GM06990 (cell line): ENCODE measurements at regions not wholly inside any gene's neighbourhood (a gene's known extent, or its start where the extent isn't known, plus 50 kb on each side); places are given as distances from the start of the nearest gene placed in this dataset.

Experiments
- DNase-seq: peaks from one replicate; pipeline ENCODE4 v3.0.0-alpha.2; 2011; ENCODE audit not compliant: insufficient read length; ENCODE audit errors: extremely low read depth
- H3K27me3 ChIP-seq: replicated peaks from 2 replicates; pipeline ENCODE4 v1.6.0; 2011; ENCODE audit warnings: low read length; ENCODE audit not compliant: control insufficient read depth, insufficient read depth
- H3K36me3 ChIP-seq: 2 replicates; pipeline ENCODE4 v1.5.1; 2011; ENCODE audit warnings: low read length; ENCODE audit not compliant: control insufficient read depth, insufficient read depth
- H3K4me3 ChIP-seq: replicated peaks from 2 replicates; pipeline ENCODE4 v1.5.1; 2011; ENCODE audit warnings: low read depth, mild to moderate bottlenecking, control low read depth, low read length
- TF ChIP-seq, protein P1 (sequence below): IDR thresholded peaks from 2 replicates; pipeline ENCODE4 v1.5.1; 2011; ENCODE audit warnings: low read length, control low read depth, mild to moderate bottlenecking, inconsistent platforms; ENCODE audit not compliant: insufficient read depth, poor library complexity, severe bottlenecking

DNA sequence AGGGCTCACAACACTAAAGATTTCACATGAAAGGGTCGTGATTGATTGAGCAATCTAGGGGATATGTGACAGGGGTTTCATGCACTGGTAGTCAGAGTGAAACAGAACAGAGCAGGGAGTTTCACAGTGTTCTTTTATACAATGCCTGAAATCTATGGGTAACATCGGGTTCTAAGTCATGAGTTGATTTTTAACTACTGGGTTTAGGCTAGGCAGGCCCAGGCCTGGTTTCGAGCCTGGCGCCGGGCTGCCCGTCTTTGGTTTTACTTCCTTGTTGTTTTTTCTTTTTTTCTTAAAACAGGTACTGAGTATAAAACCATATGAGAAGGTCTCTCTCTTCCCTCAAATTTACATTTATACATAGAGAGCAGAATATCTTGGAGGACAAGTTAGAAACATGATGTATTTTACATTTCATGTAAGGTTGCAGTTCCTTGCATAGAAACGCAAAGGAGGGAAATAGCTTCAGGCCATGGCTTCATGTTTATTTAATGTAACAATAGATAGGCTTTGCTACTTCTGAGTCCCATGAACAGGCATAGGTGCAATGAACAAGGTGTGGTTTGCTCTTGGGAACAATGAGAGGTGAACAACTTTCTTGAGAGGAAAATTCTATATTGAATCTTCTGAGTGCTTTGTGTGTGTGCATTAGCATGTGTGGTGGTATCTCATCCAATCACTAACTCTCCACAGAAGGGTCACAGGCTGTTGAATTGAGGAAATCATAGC, 128.9 kb upstream of the RXFP2 start:
- TF ChIP-seq, protein P1, sequence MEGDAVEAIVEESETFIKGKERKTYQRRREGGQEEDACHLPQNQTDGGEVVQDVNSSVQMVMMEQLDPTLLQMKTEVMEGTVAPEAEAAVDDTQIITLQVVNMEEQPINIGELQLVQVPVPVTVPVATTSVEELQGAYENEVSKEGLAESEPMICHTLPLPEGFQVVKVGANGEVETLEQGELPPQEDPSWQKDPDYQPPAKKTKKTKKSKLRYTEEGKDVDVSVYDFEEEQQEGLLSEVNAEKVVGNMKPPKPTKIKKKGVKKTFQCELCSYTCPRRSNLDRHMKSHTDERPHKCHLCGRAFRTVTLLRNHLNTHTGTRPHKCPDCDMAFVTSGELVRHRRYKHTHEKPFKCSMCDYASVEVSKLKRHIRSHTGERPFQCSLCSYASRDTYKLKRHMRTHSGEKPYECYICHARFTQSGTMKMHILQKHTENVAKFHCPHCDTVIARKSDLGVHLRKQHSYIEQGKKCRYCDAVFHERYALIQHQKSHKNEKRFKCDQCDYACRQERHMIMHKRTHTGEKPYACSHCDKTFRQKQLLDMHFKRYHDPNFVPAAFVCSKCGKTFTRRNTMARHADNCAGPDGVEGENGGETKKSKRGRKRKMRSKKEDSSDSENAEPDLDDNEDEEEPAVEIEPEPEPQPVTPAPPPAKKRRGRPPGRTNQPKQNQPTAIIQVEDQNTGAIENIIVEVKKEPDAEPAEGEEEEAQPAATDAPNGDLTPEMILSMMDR: no peak
- DNase-seq: no peak
- Histone ChIP-seq H3K4me3 (no peak overlapping the region), H3K36me3 (no peaks in the 10 kb centered on the region), H3K27me3 (no peaks in the 10 kb centered on the region)

DNA sequence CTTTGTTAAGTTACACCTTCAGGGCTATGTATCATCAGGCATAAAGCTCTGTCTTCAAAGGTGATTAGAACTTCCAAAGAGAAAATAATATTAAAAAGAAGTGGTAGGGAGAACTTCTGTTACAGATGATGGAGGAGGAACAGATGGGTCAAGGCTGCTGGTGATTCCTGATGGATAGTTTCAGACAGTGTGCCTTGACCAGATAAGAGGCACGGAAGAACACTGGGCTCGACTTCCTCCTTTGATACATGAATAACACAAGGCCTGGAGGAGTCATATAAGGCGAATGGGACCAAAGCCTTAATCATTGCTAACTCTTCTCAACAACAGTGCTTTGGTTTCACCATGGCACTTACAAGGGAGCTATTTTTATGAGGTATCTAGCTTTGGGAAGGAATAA, 128.1 kb upstream of the RXFP2 start:
- H3K4me3 ChIP-seq: no peak overlapping the region
- no peak for DNase-seq
- no peaks in the 10 kb centered on the region for H3K36me3 ChIP-seq
- H3K27me3 ChIP-seq: no peaks in the 10 kb centered on the region
- TF ChIP-seq, protein P1: no peak

- Histone ChIP-seq H3K27me3 (no peaks in the 10 kb centered on the region; the same call in 1 of the 2 replicates), H3K36me3 (no peaks in the 10 kb centered on the region), H3K4me3 (no peak overlapping the region)
- no peak for DNase-seq
- TF ChIP-seq, protein P1: no peak
Observed at GRCh38 chr13:31614073-31614472, 125.3 kb upstream of the RXFP2 start.

- TF ChIP-seq, protein P1: no peak
- DNase-seq: no peak
- H3K27me3 ChIP-seq: no peaks in the 10 kb centered on the region; the same call in 1 of the 2 replicates
- no peak overlapping the region for H3K4me3 ChIP-seq
- H3K36me3 ChIP-seq: no peaks in the 10 kb centered on the region
Observed at GRCh38 chr13:31614704-31615103, 124.6 kb upstream of the RXFP2 start.

DNA sequence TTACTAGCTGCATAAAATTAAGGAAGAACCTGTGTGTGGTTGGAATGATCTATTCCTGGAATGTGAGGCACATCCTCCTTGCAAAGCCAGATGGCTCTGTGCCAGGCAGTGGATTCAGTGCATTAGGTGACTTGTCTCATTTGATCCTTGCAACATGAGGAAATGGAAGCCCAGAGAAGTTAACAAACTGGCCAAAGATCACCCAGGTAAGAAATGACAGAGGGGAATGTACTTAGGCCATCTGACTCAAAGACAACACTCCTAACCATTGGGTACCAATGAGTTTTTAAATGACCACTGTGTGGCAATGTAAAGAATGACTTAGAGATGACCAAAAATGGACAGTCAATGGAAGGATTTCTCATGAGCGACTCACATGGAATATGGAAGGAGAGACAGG, 114.2 kb upstream of the RXFP2 start:
- H3K36me3 ChIP-seq: no peaks in the 10 kb centered on the region
- H3K4me3 ChIP-seq: no peak overlapping the region
- no peaks in the 10 kb centered on the region for H3K27me3 ChIP-seq
- TF ChIP-seq, protein P1: no peak
- DNase-seq: no peak
